Spleen (tissue), 11 donors: ENCODE measurements at regions not wholly inside any gene's neighbourhood (a gene's known extent, or its start where the extent isn't known, plus 50 kb on each side); places are given as distances from the start of the nearest gene placed in this dataset.

ENCODE experiments used
- DNase-seq: peaks from one replicate; pipeline ENCODE4 v3.0.0-alpha.2; 2020
- H3K27ac ChIP-seq, 8 donors: fragments of 200-600 bp; sonication (generic) in 7 of 8; 1 replicate in 4 of 8; 2 replicates in 4 of 8; pipeline versions ENCODE4 v1.5.0 to v1.8.0; 2016 to 2021; ENCODE audit warnings: inconsistent platforms in 4 of 8, mild to moderate bottlenecking in 4 of 8, moderate library complexity in 1 of 8
- H3K27me3 ChIP-seq, 7 donors: fragments of 200-600 bp; sonication (generic) in 6 of 7; replicated peaks in 1 of 7; 1 replicate in 4 of 7; 2 replicates in 3 of 7; pipeline versions ENCODE4 v1.5.0 to v1.8.0; 2016 to 2021; ENCODE audit warnings: inconsistent platforms in 3 of 7, mild to moderate bottlenecking in 1 of 7
- H3K36me3 ChIP-seq, 6 donors: fragments of 200-600 bp; sonication (generic) in 5 of 6; 1 replicate in 4 of 6; 2 replicates in 2 of 6; pipeline versions ENCODE4 v1.5.0 to v1.8.0; 2016 to 2021; ENCODE audit warnings: inconsistent platforms in 2 of 6
- H3K4me1 ChIP-seq, 6 donors: fragments of 200-600 bp; sonication (generic) in 5 of 6; 1 replicate in 3 of 6; 2 replicates in 3 of 6; pipeline versions ENCODE4 v1.5.0 to v1.8.0; 2016 to 2021; ENCODE audit warnings: inconsistent platforms in 3 of 6
- H3K4me3 ChIP-seq, 8 donors: fragments of 200-600 bp; sonication (generic) in 7 of 8; 1 replicate in 4 of 8; 2 replicates in 4 of 8; pipeline versions ENCODE4 v1.5.0 to v1.8.0; 2016 to 2021; ENCODE audit warnings: inconsistent platforms in 4 of 8, mild to moderate bottlenecking in 4 of 8, moderate library complexity in 2 of 8
- H3K9me3 ChIP-seq, 8 donors: fragments of 200-600 bp; sonication (generic) in 7 of 8; 1 replicate in 4 of 8; 2 replicates in 4 of 8; pipeline versions ENCODE4 v1.5.0 to v1.8.0; 2016 to 2021; ENCODE audit warnings: inconsistent platforms in 4 of 8
- CTCF ChIP-seq, 11 experiments: fragments of 200-600 bp in 7 of 11; fragments of 450-650 bp in 4 of 11; sonication (generic) in 4 of 11; IDR thresholded peaks in 8 of 11; conservative IDR thresholded peaks in 3 of 11; 1 replicate in 7 of 11; 2 replicates in 4 of 11; pipeline versions ENCODE4 v1.4.0 to v1.8.0; 2016 to 2021; ENCODE audit warnings: antibody characterized with exemption in 11 of 11, inconsistent platforms in 4 of 11, mild to moderate bottlenecking in 1 of 11
- POLR2A ChIP-seq, 3 donors: fragments of 450-650 bp; IDR thresholded peaks; one replicate each; pipeline ENCODE4 v1.5.1; 2017; ENCODE audit warnings: antibody characterized with exemption in 3 of 3, mild to moderate bottlenecking in 1 of 3
- POLR2AphosphoS5 ChIP-seq, 3 donors: sonication (generic); formaldehyde crosslinking; IDR thresholded peaks; one replicate each; pipeline ENCODE4 v1.5.1; 2017; ENCODE audit warnings: antibody characterized with exemption in 3 of 3
- WGBS, 5 donors: extraction: QIAGEN DNeasy Blood & Tissue Kit in 3 of 5; methylation state at CpG; one replicate each; pipeline versions ENCODE4 v1.1.5 to v1.1.7; 2013 to 2018; 5-methylcytosine and 5-hydroxymethylcytosine counted together
- intact Hi-C: fragments of 100-400 bp; cut with DNase I; formaldehyde crosslinking; loops from one replicate; pipeline ENCODE4 v1.15.0; 2023; ENCODE audit warnings: low total_unique reads
- donor health status: healthy with polysubstance abuse.
- donor health status: DM: no; HTN: no; CAD: no; lungs with moderate emphysema.
- donor health status: DM: no; HTN: no; CAD: no.
- donor health status: Bipolar disorder and iron deficiency.
- donor health status: healthy.
- donor health status: DM: no; HTN: no; CAD: no.
- donor health status: DM: yes; HTN: yes; CAD: no.

- H3K27me3 ChIP-seq, result no peaks in the 10 kb centered on the region
- H3K9me3 ChIP-seq, result peaks cover 0 to 65% (median 39%) of the 10 kb centered on the region in 8 donors
- H3K4me3 ChIP-seq, result no peak overlapping the region
- H3K27ac ChIP-seq, result no peak overlapping the region
- no peaks in the 10 kb centered on the region for H3K4me1 ChIP-seq
- no peak for TF ChIP-seq CTCF (IDR thresholded peaks at IDR 0.05 in 8 of 11, conservative IDR thresholded peaks at IDR 0.05 in 3 of 11)
- no peak for TF ChIP-seq POLR2AphosphoS5 (IDR thresholded peaks at IDR 0.05)
- no peak for TF ChIP-seq POLR2A (IDR thresholded peaks at IDR 0.05)
- DNase-seq, result no peak
- no peaks in the 10 kb centered on the region for H3K36me3 ChIP-seq
- intact Hi-C loops, result no loop called here
- 78 to 88% (median 83%) methylated on average over 2 of the region's 2 CpGs for WGBS, 5 donors
Measured at GRCh38 chr2:162945785-162946184, 107.2 kb upstream of the KCNH7 start.

- TF ChIP-seq POLR2AphosphoS5 (IDR thresholded peaks at IDR 0.05), result no peak
- TF ChIP-seq POLR2A (IDR thresholded peaks at IDR 0.05), result no peak
- no peak for TF ChIP-seq CTCF (IDR thresholded peaks at IDR 0.05 in 8 of 11, conservative IDR thresholded peaks at IDR 0.05 in 3 of 11)
- WGBS, 5 donors, result 78 to 83% (median 81%) methylated on average over 13 of the region's 13 CpGs
- H3K27me3 ChIP-seq, result no peaks in the 10 kb centered on the region
- no peak overlapping the region for H3K27ac ChIP-seq
- H3K4me3 ChIP-seq, result no peak overlapping the region
- no peaks in the 10 kb centered on the region for H3K4me1 ChIP-seq
- H3K9me3 ChIP-seq, result peaks cover 0 to 56% (median 27%) of the 10 kb centered on the region in 8 donors
- no peaks in the 10 kb centered on the region for H3K36me3 ChIP-seq
- intact Hi-C loops, result no loop called here
- DNase-seq, result peak; percentile 72
Measured at GRCh38 chr2:162938387-162938786, 99.8 kb upstream of the KCNH7 start.

GRCh38 chr2:162934191-162934590 lies 95.6 kb upstream of the KCNH7 start:
- H3K9me3 ChIP-seq, result peaks cover 0 to 34% (median 13%) of the 10 kb centered on the region in 8 donors
- H3K27me3 ChIP-seq, result no peaks in the 10 kb centered on the region
- DNase-seq, result no peak
- intact Hi-C loops, result no loop called here
- H3K4me1 ChIP-seq, result no peaks in the 10 kb centered on the region
- TF ChIP-seq CTCF (IDR thresholded peaks at IDR 0.05 in 8 of 11, conservative IDR thresholded peaks at IDR 0.05 in 3 of 11) (no peak), POLR2AphosphoS5 (IDR thresholded peaks at IDR 0.05) (no peak), POLR2A (IDR thresholded peaks at IDR 0.05) (no peak)
- no peak overlapping the region for H3K27ac ChIP-seq
- H3K36me3 ChIP-seq, result no peaks in the 10 kb centered on the region
- no peak overlapping the region for H3K4me3 ChIP-seq

- Histone ChIP-seq H3K27ac (no peak overlapping the region), H3K4me3 (no peak overlapping the region), H3K27me3 (no peaks in the 10 kb centered on the region), H3K9me3 (peaks cover 0 to 25% (median 10%) of the 10 kb centered on the region in 8 donors), H3K4me1 (no peaks in the 10 kb centered on the region), H3K36me3 (no peaks in the 10 kb centered on the region)
- intact Hi-C loops, result no loop called here
- TF ChIP-seq POLR2A (IDR thresholded peaks at IDR 0.05) (no peak), POLR2AphosphoS5 (IDR thresholded peaks at IDR 0.05) (no peak), CTCF (IDR thresholded peaks at IDR 0.05 in 8 of 11, conservative IDR thresholded peaks at IDR 0.05 in 3 of 11) (no peak)
- no peak for DNase-seq
Measured at GRCh38 chr2:162932416-162932815, 93.8 kb upstream of the KCNH7 start.
